ENCODE measurements at regions not wholly inside any gene's neighbourhood (a gene's known extent, or its start where the extent isn't known, plus 50 kb on each side); places are given as distances from the start of the nearest gene placed in this dataset.

- no peak overlapping the region for H3K4me2 ChIP-seq (ENCODE audit: insufficient read depth, insufficient read length, low read length)
- H2BK5ac ChIP-seq (ENCODE audit: insufficient read length, low read length) = no peak overlapping the region
- H3K79me2 ChIP-seq (ENCODE audit: insufficient read depth, low read length) = no peaks in the 10 kb centered on the region
- no peak overlapping the region for H2BK15ac ChIP-seq (ENCODE audit: low read depth, low read length)
- no peaks in the 10 kb centered on the region for H3K23me2 ChIP-seq (ENCODE audit: insufficient read length, low read depth, low read length, poor library complexity, severe bottlenecking)
- Mint-ChIP-seq H3K4me3 (no peak overlapping the region), H3K36me3 (ENCODE audit: insufficient read depth in 1 of 3, low read depth in 3 of 3) (0 out of 7 replicates have a peak, but pooled peaks cover 0 to 3% (median 2%) of the 10 kb centered on the region in 3 experiments), H3K9me3 (no peaks in the 10 kb centered on the region; a peak in 2 of 5 replicates), H3K4me1 (peaks cover 18 to 19% of the 10 kb centered on the region in 2 experiments), H3K27ac (peak overlapping the region in 2 of 3 experiments; percentile 29 to 81; a peak in 4 of 7 replicates), H3K27me3 (ENCODE audit: low read depth) (no peaks in the 10 kb centered on the region; the same call in 1 of the 2 replicates)
- H4K5ac ChIP-seq (ENCODE audit: insufficient read length, low read depth, low read length) = no peak overlapping the region
- no peak overlapping the region for H4K91ac ChIP-seq (ENCODE audit: insufficient read length, low read depth, low read length)
- no peak overlapping the region for H2BK20ac ChIP-seq (ENCODE audit: low read depth, low read length, poor library complexity, severe bottlenecking)
- H2BK120ac ChIP-seq (ENCODE audit: low read depth, low read length, poor library complexity, severe bottlenecking) = no peak overlapping the region
- no peaks in the 10 kb centered on the region for H3K9me3 ChIP-seq (ENCODE audit: control insufficient read depth, low read depth, low read length)
- no peak for DNase-seq
- H3K56ac ChIP-seq (ENCODE audit: insufficient read length, low read depth, low read length) = no peak overlapping the region
- no peak overlapping the region for H3K4ac ChIP-seq (ENCODE audit: low read depth, low read length)
- H3K9ac ChIP-seq (ENCODE audit: extremely low read depth, insufficient read length, low read length) = no peak overlapping the region
- no peak overlapping the region for H3T11ph ChIP-seq (ENCODE audit: low read length)
- no peaks in the 10 kb centered on the region for H3K27me3 ChIP-seq (ENCODE audit: insufficient read depth, low read length)
- H4K8ac ChIP-seq (replicated peaks; ENCODE audit: insufficient read length, low read depth, low read length) = no peak overlapping the region
- H3K18ac ChIP-seq (ENCODE audit: insufficient read length, low read depth, low read length) = no peak overlapping the region
- no peak for TF ChIP-seq CTCF (conservative IDR thresholded peaks at IDR 0.05)
- H2BK12ac ChIP-seq (ENCODE audit: insufficient read length, low read depth, low read length) = no peak overlapping the region
- no peaks in the 10 kb centered on the region for H3K79me1 ChIP-seq (ENCODE audit: insufficient read depth, low read depth, low read length, poor library complexity, severe bottlenecking)
- H2AFZ ChIP-seq (ENCODE audit: low read length) = no peak overlapping the region
- H4K20me1 ChIP-seq (ENCODE audit: control insufficient read depth, insufficient read depth, insufficient read length) = no peaks in the 10 kb centered on the region
- no peak overlapping the region for H2AK5ac ChIP-seq (ENCODE audit: insufficient read length, low read length)
- H3K23ac ChIP-seq (ENCODE audit: insufficient read length, low read depth, low read length) = no peak overlapping the region
- H3K4me1 ChIP-seq (ENCODE audit: insufficient read depth, low read length) = peaks cover 3% of the 10 kb centered on the region; the same call in 1 of the 2 replicates
- H3K14ac ChIP-seq (ENCODE audit: insufficient read depth, low read length) = no peak overlapping the region
- WGBS (ENCODE audit: extremely low coverage, insufficient read length, low lambda C conversion rate) = no CpG with 5 or more reads among the region's 1 CpG
- no peak overlapping the region for H3K27ac ChIP-seq (ENCODE audit: insufficient read length, low read depth, low read length)
Observed at GRCh38 chr6:91634791-91635190, 1047.9 kb upstream of the MAP3K7 start.

Data from H9 (cell line).